GM19455 (cell line): ENCODE measurements at regions not wholly inside any gene's neighbourhood (a gene's known extent, or its start where the extent isn't known, plus 50 kb on each side); places are given as distances from the start of the nearest gene placed in this dataset.

ENCODE experiments used
- ATAC-seq: cut with Tn5 transposase; IDR thresholded peaks from one replicate; pipeline ENCODE4 v1.9.1; 2021; ENCODE audit not compliant: unreplicated experiment

- no peak for ATAC-seq
Measured at GRCh38 chr7:35399840-35400239, 145.9 kb upstream of the TBX20 start.

- no peak for ATAC-seq
Measured at GRCh38 chr7:35399216-35399615, 145.3 kb upstream of the TBX20 start.

GRCh38 chr7:35398518-35398917 is 144.6 kb upstream of the TBX20 start:
- no peak for ATAC-seq

GRCh38 chr7:35390146-35390545 is 136.2 kb upstream of the TBX20 start:
- no peak for ATAC-seq

GRCh38 chr7:35389636-35390035 is 135.7 kb upstream of the TBX20 start:
- ATAC-seq = no peak

- ATAC-seq = no peak
Measured at GRCh38 chr7:35386816-35387706, 133.2 kb upstream of the TBX20 start.

GRCh38 chr7:35386082-35386815 is 132.3 kb upstream of the TBX20 start:
- ATAC-seq = no peak

- no peak for ATAC-seq
Measured at GRCh38 chr7:35384761-35385700, 131.1 kb upstream of the TBX20 start.

GRCh38 chr7:35380739-35381224 is 126.9 kb upstream of the TBX20 start:
- no peak for ATAC-seq

- no peak for ATAC-seq
Measured at GRCh38 chr7:35379481-35379880, 125.6 kb upstream of the TBX20 start.

GRCh38 chr7:35375516-35375915 is 121.6 kb upstream of the TBX20 start:
- no peak for ATAC-seq

GRCh38 chr7:35374858-35375257 is 121.0 kb upstream of the TBX20 start:
- ATAC-seq = no peak

- no peak for ATAC-seq
Measured at GRCh38 chr7:35371221-35371620, 117.3 kb upstream of the TBX20 start.

GRCh38 chr7:35370687-35371086 is 116.8 kb upstream of the TBX20 start:
- ATAC-seq = no peak

- ATAC-seq = no peak
Measured at GRCh38 chr7:35366167-35367155, 112.6 kb upstream of the TBX20 start.

- no peak for ATAC-seq
Measured at GRCh38 chr7:35365523-35365922, 111.6 kb upstream of the TBX20 start.

GRCh38 chr7:35362341-35362740 is 108.4 kb upstream of the TBX20 start:
- ATAC-seq = no peak

GRCh38 chr7:35359423-35359822 is 105.5 kb upstream of the TBX20 start:
- ATAC-seq = no peak

GRCh38 chr7:35356495-35356894 is 102.6 kb upstream of the TBX20 start:
- no peak for ATAC-seq

GRCh38 chr7:35355911-35356310 is 102.0 kb upstream of the TBX20 start:
- ATAC-seq = no peak
